HL-60 (cell line): ENCODE measurements at regions not wholly inside any gene's neighbourhood (a gene's known extent, or its start where the extent isn't known, plus 50 kb on each side); places are given as distances from the start of the nearest gene placed in this dataset.

Source experiments
- CTCF ChIP-seq: IDR thresholded peaks from one replicate; pipeline ENCODE4 v1.5.1; 2011; ENCODE audit warnings: low read length, control low read depth, inconsistent platforms; ENCODE audit not compliant: insufficient read depth
- POLR2AphosphoS5 ChIP-seq: IDR thresholded peaks from 2 replicates; pipeline ENCODE4 v1.6.1; 2012; ENCODE audit warnings: low read depth
- REST ChIP-seq: IDR thresholded peaks from 2 replicates; pipeline ENCODE4 v1.6.1; 2012; ENCODE audit warnings: low read depth; ENCODE audit not compliant: insufficient replicate concordance

GRCh38 chr4:103405415-103405814, 207.3 kb upstream of the CENPE start:
- TF ChIP-seq CTCF (no peak), POLR2AphosphoS5 (no peak), REST (no peak)
